IPS DF 4.7 (cell line): ENCODE measurements at regions not wholly inside any gene's neighbourhood (a gene's known extent, or its start where the extent isn't known, plus 50 kb on each side); places are given as distances from the start of the nearest gene placed in this dataset.

ENCODE experiments used
- DNase-seq: peaks from one replicate; pipeline ENCODE4 v3.0.0-alpha.2; 2013; ENCODE audit warnings: low spot score; ENCODE audit errors: extremely low read depth

GRCh38 chr12:60997869-60998378, 1262.3 kb upstream of the USP15 start:
- no peak for DNase-seq

GRCh38 chr12:61009192-61009591, 1251.0 kb upstream of the USP15 start:
- DNase-seq, result no peak

GRCh38 chr12:61011767-61012423, 1248.3 kb upstream of the USP15 start:
- DNase-seq, result no peak

GRCh38 chr12:61018571-61018970, 1241.6 kb upstream of the USP15 start:
- no peak for DNase-seq

- DNase-seq, result no peak
Measured at GRCh38 chr12:61023231-61023630, 1237.0 kb upstream of the USP15 start.

GRCh38 chr12:61029516-61029915, 1230.7 kb upstream of the USP15 start:
- DNase-seq, result no peak

GRCh38 chr12:61037792-61038191, 1222.4 kb upstream of the USP15 start:
- DNase-seq, result no peak

GRCh38 chr12:61043838-61044237, 1216.4 kb upstream of the USP15 start:
- no peak for DNase-seq

- no peak for DNase-seq
Measured at GRCh38 chr12:61044766-61045165, 1215.4 kb upstream of the USP15 start.

GRCh38 chr12:61070640-61071414, 1189.4 kb upstream of the USP15 start:
- DNase-seq, result no peak

GRCh38 chr12:61072717-61073116, 1187.5 kb upstream of the USP15 start:
- no peak for DNase-seq

- no peak for DNase-seq
Measured at GRCh38 chr12:61095111-61095510, 1165.1 kb upstream of the USP15 start.

GRCh38 chr12:61098031-61098580, 1162.1 kb upstream of the USP15 start:
- DNase-seq, result no peak

GRCh38 chr12:61107118-61107517, 1153.1 kb upstream of the USP15 start:
- DNase-seq, result no peak

- DNase-seq, result no peak
Measured at GRCh38 chr12:61111218-61111617, 1149.0 kb upstream of the USP15 start.

GRCh38 chr12:61137677-61138414, 1122.4 kb upstream of the USP15 start:
- DNase-seq, result no peak

GRCh38 chr12:61138415-61138759, 1121.8 kb upstream of the USP15 start:
- no peak for DNase-seq

- no peak for DNase-seq
Measured at GRCh38 chr12:61161961-61162360, 1098.2 kb upstream of the USP15 start.

GRCh38 chr12:61188801-61189595, 1071.2 kb upstream of the USP15 start:
- no peak for DNase-seq

- no peak for DNase-seq
Measured at GRCh38 chr12:61213646-61214045, 1046.6 kb upstream of the USP15 start.

GRCh38 chr12:61220337-61220736, 1039.9 kb upstream of the USP15 start:
- DNase-seq, result no peak
